ENCODE measurements at regions not wholly inside any gene's neighbourhood (a gene's known extent, or its start where the extent isn't known, plus 50 kb on each side); places are given as distances from the start of the nearest gene placed in this dataset.

GRCh38 chr3:86645756-86646155 is 345.2 kb downstream of the VGLL3 start:
- TF ChIP-seq CTCF (IDR thresholded peaks at IDR 0.05), result no peak
- no peak for TF ChIP-seq POLR2A (IDR thresholded peaks at IDR 0.05)

Measured in lower leg skin (tissue), 3 donors.